ENCODE measurements at regions not wholly inside any gene's neighbourhood (a gene's known extent, or its start where the extent isn't known, plus 50 kb on each side); places are given as distances from the start of the nearest gene placed in this dataset.

DNA sequence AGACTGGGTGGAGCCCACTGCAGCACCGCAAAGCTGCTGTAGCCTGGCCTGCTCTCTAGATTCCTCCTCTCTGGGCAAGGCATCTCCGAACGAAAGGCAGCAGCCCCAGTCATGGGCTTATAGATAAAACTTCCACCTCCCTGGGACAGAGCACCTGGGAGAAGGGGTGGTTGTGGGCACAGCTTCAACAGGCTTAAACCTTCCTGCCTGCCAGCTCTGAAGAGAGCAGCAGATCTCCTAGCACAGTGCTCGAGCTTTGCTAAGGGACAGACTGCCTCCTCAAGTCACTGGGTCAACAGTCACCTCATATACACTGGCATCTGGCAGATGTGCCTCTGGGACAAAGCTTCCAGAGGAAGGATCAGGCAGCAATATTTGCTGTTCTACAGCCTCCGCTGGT lies 117.3 kb downstream of the EHF start:
- TF ChIP-seq, protein P1, sequence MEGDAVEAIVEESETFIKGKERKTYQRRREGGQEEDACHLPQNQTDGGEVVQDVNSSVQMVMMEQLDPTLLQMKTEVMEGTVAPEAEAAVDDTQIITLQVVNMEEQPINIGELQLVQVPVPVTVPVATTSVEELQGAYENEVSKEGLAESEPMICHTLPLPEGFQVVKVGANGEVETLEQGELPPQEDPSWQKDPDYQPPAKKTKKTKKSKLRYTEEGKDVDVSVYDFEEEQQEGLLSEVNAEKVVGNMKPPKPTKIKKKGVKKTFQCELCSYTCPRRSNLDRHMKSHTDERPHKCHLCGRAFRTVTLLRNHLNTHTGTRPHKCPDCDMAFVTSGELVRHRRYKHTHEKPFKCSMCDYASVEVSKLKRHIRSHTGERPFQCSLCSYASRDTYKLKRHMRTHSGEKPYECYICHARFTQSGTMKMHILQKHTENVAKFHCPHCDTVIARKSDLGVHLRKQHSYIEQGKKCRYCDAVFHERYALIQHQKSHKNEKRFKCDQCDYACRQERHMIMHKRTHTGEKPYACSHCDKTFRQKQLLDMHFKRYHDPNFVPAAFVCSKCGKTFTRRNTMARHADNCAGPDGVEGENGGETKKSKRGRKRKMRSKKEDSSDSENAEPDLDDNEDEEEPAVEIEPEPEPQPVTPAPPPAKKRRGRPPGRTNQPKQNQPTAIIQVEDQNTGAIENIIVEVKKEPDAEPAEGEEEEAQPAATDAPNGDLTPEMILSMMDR (IDR thresholded peaks at IDR 0.05) = no peak
- no peak for TF ChIP-seq POLR2AphosphoS5 (IDR thresholded peaks at IDR 0.05; ENCODE audit: low read depth, low read length)

Data from Panc1 (cell line).